Neutrophil (primary cell): ENCODE measurements at regions not wholly inside any gene's neighbourhood (a gene's known extent, or its start where the extent isn't known, plus 50 kb on each side); places are given as distances from the start of the nearest gene placed in this dataset.

ENCODE experiments used
- H3K27ac ChIP-seq: fragments of 200-600 bp; sonication (generic); 2 replicates; pipeline ENCODE4 v1.5.1; 2016; ENCODE audit warnings: mild to moderate bottlenecking, moderate library complexity
- H3K27me3 ChIP-seq: fragments of 200-600 bp; sonication (generic); 2 replicates; pipeline ENCODE4 v1.6.0; 2016; ENCODE audit warnings: mild to moderate bottlenecking
- H3K36me3 ChIP-seq: fragments of 200-600 bp; sonication (generic); 2 replicates; pipeline ENCODE4 v1.5.1; 2017
- H3K4me1 ChIP-seq, 2 experiments: fragments of 200-600 bp in 1 of 2; sonication (generic) in 1 of 2; 1 replicate in 1 of 2; 2 replicates in 1 of 2; pipeline versions ENCODE4 v1.5.1 to v1.6.1; 2013 to 2016; ENCODE audit warnings: low read depth in 1 of 2, low read length in 1 of 2, mild to moderate bottlenecking in 1 of 2, moderate library complexity in 1 of 2; ENCODE audit not compliant: control insufficient read depth in 1 of 2, insufficient read depth in 1 of 2
- H3K4me3 ChIP-seq, 2 experiments: fragments of 200-600 bp in 1 of 2; sonication (generic) in 1 of 2; 1 replicate in 1 of 2; 2 replicates in 1 of 2; pipeline ENCODE4 v1.5.1; 2013 to 2016; ENCODE audit warnings: low read depth in 1 of 2, low read length in 1 of 2, mild to moderate bottlenecking in 1 of 2, moderate library complexity in 1 of 2
- H3K9me3 ChIP-seq: fragments of 200-600 bp; sonication (generic); 2 replicates; pipeline ENCODE4 v1.5.1; 2016
- CTCF ChIP-seq: fragments of 200-600 bp; sonication (generic); IDR thresholded peaks from 2 replicates; pipeline ENCODE4 v1.5.1; 2016; ENCODE audit warnings: antibody characterized with exemption

DNA sequence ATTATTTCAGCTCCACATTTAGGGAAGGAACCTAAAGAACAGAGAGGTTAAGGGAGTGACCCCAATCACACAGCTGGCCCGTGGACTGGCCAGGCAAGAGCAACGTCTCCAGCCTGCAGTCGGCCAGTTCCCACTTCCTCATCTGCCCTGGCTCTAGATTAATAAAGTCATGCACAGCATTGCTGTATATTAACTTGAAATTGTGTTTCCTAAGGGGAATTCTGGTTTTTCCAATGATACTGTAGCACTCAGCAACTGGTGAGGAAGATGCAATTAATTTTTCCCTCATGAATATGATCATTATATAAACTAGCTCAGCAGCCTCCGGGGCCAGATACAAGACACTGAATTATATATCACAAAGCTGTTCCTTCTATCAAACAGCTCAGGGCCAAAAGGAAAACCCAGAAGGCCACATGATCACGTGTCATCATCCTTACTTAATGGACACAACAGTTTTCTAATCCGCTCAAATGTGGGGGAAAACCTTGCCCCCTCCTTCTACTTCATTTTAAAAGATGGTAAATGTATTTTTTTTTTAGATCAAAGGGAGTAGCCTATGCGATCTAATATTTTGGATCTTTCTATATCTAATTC is 295.3 kb upstream of the PRKCQ start:
- no peaks in the 10 kb centered on the region for H3K4me1 ChIP-seq
- no peak overlapping the region for H3K27ac ChIP-seq
- H3K4me3 ChIP-seq: no peak overlapping the region
- no peak for TF ChIP-seq CTCF
- H3K36me3 ChIP-seq: no peaks in the 10 kb centered on the region
- no peaks in the 10 kb centered on the region for H3K9me3 ChIP-seq
- peaks cover 4% of the 10 kb centered on the region for H3K27me3 ChIP-seq

DNA sequence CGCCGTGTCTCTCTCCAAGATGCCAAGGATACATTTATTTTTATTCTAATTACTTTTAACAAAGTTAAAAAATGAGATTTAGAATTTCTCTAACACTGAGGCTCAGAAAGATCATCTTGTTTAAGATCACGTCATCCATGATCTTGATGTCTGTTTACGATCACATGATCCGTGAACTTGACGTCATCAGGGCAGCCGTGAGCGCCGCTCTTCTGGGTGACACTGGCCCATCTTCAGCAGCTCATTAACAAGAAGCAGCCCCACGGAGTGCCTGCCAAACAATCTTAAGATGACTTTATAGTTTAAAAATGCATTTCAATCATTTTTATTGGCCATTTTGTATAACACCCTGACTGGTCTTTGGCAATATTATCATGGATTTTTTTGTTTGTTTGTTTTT is 291.1 kb upstream of the PRKCQ start:
- no peak for TF ChIP-seq CTCF
- H3K4me3 ChIP-seq: no peak overlapping the region
- H3K4me1 ChIP-seq: no peaks in the 10 kb centered on the region
- H3K36me3 ChIP-seq: no peaks in the 10 kb centered on the region
- no peak overlapping the region for H3K27ac ChIP-seq
- no peaks in the 10 kb centered on the region for H3K9me3 ChIP-seq
- no peaks in the 10 kb centered on the region for H3K27me3 ChIP-seq

DNA sequence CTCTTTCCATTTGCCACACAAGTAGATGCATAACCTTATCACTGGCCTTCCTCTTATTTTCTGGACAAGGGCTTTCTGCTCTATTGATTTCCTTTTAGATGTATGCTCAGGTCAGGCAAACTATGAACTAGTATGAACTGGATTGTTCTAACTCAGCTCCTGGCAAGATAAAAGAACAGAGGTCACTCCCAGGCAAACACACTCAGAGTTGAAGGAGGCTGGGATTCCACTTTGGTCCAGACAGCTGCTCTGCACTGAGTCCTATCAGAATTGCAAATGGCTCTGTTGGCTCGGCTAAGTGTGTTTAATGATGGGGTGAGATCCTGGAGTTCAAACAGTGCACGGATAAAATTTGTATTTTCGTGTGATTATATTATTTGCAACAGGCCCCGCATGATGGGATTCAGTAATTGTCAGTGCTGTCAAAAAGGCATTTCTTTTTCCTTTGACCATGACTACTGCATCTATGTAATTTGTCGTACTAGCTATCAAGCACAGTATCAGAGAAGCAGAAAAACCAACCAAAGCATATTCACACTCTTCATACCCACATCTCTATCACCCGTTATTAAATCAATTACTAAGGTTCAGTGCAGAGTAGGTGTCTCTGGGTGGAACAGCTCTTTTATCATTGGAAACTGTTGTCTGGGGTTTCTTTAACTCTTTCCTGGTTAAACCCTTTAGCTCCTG is 288.1 kb upstream of the PRKCQ start:
- H3K27me3 ChIP-seq: no peaks in the 10 kb centered on the region
- no peak overlapping the region for H3K27ac ChIP-seq
- H3K4me3 ChIP-seq: no peak overlapping the region
- no peaks in the 10 kb centered on the region for H3K4me1 ChIP-seq
- H3K9me3 ChIP-seq: no peaks in the 10 kb centered on the region
- no peak for TF ChIP-seq CTCF
- no peaks in the 10 kb centered on the region for H3K36me3 ChIP-seq

GRCh38 chr10:6866757-6867156 is 286.7 kb upstream of the PRKCQ start:
- H3K36me3 ChIP-seq: no peaks in the 10 kb centered on the region
- H3K4me3 ChIP-seq: no peak overlapping the region
- H3K9me3 ChIP-seq: no peaks in the 10 kb centered on the region
- no peak for TF ChIP-seq CTCF
- H3K27ac ChIP-seq: no peak overlapping the region
- H3K4me1 ChIP-seq: no peaks in the 10 kb centered on the region
- H3K27me3 ChIP-seq: no peaks in the 10 kb centered on the region

GRCh38 chr10:6864142-6864541 is 284.1 kb upstream of the PRKCQ start:
- Histone ChIP-seq H3K4me3 (no peak overlapping the region), H3K27ac (no peak overlapping the region), H3K27me3 (no peaks in the 10 kb centered on the region), H3K9me3 (no peaks in the 10 kb centered on the region), H3K4me1 (no peaks in the 10 kb centered on the region), H3K36me3 (no peaks in the 10 kb centered on the region)
- TF ChIP-seq CTCF: no peak
